HG02852 (cell line): ENCODE measurements at regions not wholly inside any gene's neighbourhood (a gene's known extent, or its start where the extent isn't known, plus 50 kb on each side); places are given as distances from the start of the nearest gene placed in this dataset.
"Not testable (repeated sequence)": the region's sequence is repeated elsewhere in the genome, so short reads cannot be mapped to it uniquely, and the experiment has no call there.

ENCODE experiments used
- ATAC-seq: cut with Tn5 transposase; IDR thresholded peaks from one replicate; pipeline ENCODE4 v1.9.1; 2021; ENCODE audit warnings: mild to moderate bottlenecking, moderate library complexity; ENCODE audit not compliant: unreplicated experiment

- ATAC-seq = no peak
These were observed 206.1 kb downstream of the YTHDC2 start for GRCh38 chr5:113719549-113719948.

- ATAC-seq = no peak
These were observed 207.7 kb downstream of the YTHDC2 start for GRCh38 chr5:113721171-113721570.

GRCh38 chr5:113723021-113723420, 209.5 kb downstream of the YTHDC2 start:
- no peak for ATAC-seq

GRCh38 chr5:113735751-113736150, 222.3 kb downstream of the YTHDC2 start:
- no peak for ATAC-seq

GRCh38 chr5:113742176-113742575, 228.7 kb downstream of the YTHDC2 start:
- ATAC-seq = no peak

GRCh38 chr5:113742639-113743038, 229.1 kb downstream of the YTHDC2 start:
- ATAC-seq = no peak

- no peak for ATAC-seq
These were observed 234.9 kb downstream of the YTHDC2 start for GRCh38 chr5:113748403-113748802.

GRCh38 chr5:113749334-113749733, 235.8 kb downstream of the YTHDC2 start:
- ATAC-seq = no peak

GRCh38 chr5:113753182-113753581, 239.7 kb downstream of the YTHDC2 start:
- ATAC-seq = not testable (repeated sequence)

- ATAC-seq = no peak
These were observed 242.0 kb downstream of the YTHDC2 start for GRCh38 chr5:113755516-113755915.

- ATAC-seq = no peak
These were observed 244.0 kb downstream of the YTHDC2 start for GRCh38 chr5:113757508-113757907.

- ATAC-seq = peak; percentile 43
These were observed 246.0 kb downstream of the YTHDC2 start for GRCh38 chr5:113759505-113759904.

- ATAC-seq = no peak
These were observed 247.0 kb downstream of the YTHDC2 start for GRCh38 chr5:113760486-113760885.

- ATAC-seq = no peak
These were observed 248.1 kb downstream of the YTHDC2 start for GRCh38 chr5:113761594-113761993.

GRCh38 chr5:113764382-113764781, 250.9 kb downstream of the YTHDC2 start:
- no peak for ATAC-seq

GRCh38 chr5:113766827-113767226, 253.3 kb downstream of the YTHDC2 start:
- not testable (repeated sequence) for ATAC-seq

GRCh38 chr5:113770648-113771047, 257.2 kb downstream of the YTHDC2 start:
- ATAC-seq = no peak

- ATAC-seq = peak; percentile 90
These were observed 258.0 kb downstream of the YTHDC2 start for GRCh38 chr5:113771483-113771882.

- no peak for ATAC-seq
These were observed 262.7 kb downstream of the YTHDC2 start for GRCh38 chr5:113776168-113776567.

GRCh38 chr5:113776832-113777525, 263.5 kb downstream of the YTHDC2 start:
- no peak for ATAC-seq

GRCh38 chr5:113778147-113778546, 264.7 kb downstream of the YTHDC2 start:
- ATAC-seq = no peak

GRCh38 chr5:113788141-113788655, 274.7 kb downstream of the YTHDC2 start:
- ATAC-seq = no peak

GRCh38 chr5:113789769-113790168, 276.3 kb downstream of the YTHDC2 start:
- ATAC-seq = no peak
